Bronchial epithelial cell (primary cell): ENCODE measurements at regions not wholly inside any gene's neighbourhood (a gene's known extent, or its start where the extent isn't known, plus 50 kb on each side); places are given as distances from the start of the nearest gene placed in this dataset.
"Not testable (repeated sequence)": the region's sequence is repeated elsewhere in the genome, so short reads cannot be mapped to it uniquely, and the experiment has no call there.

ENCODE experiments used
- DNase-seq: peaks from one replicate; pipeline ENCODE4 v3.0.0-alpha.2; 2010; ENCODE audit warnings: low read depth
- FAIRE-seq: peaks from 2 replicates; lab custom pipeline; 2011; peaks lifted over from hg19 to GRCh38; lab: Jason Lieb, UNC
- H3K27me3 ChIP-seq: 2 replicates; pipeline ENCODE4 v1.5.1; 2011; ENCODE audit warnings: low read length; ENCODE audit not compliant: control insufficient read depth, insufficient read depth
- H3K36me3 ChIP-seq: 2 replicates; pipeline ENCODE4 v1.5.1; 2011; ENCODE audit warnings: low read length; ENCODE audit not compliant: control insufficient read depth, insufficient read depth
- H3K4me3 ChIP-seq: 2 replicates; pipeline ENCODE4 v1.5.1; 2011; ENCODE audit warnings: mild to moderate bottlenecking, low read depth, low read length, control low read depth
- TF ChIP-seq, protein P1 (sequence below): IDR thresholded peaks from 2 replicates; pipeline ENCODE4 v1.5.1; 2011; ENCODE audit warnings: mild to moderate bottlenecking, moderate library complexity, low read length, control low read depth, inconsistent platforms; ENCODE audit not compliant: insufficient read depth, severe bottlenecking

DNA sequence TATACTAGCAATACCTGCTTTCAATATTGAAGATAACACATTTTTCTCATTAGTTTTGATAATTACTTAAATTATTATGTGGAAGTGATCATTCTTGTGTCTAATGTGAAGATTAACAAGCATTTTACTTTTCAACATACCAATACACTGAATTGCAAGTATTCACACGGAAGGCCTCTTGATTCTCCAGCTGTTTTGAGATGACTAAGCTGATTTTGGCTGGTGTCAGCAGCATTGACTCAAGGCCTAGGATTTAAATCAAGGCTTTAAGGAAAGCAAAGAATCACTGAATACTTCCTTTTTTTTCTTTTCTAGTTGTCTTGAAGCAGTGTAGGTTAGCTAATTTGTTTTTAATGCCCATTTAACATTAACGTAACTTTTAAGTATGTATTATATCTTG is 373.7 kb downstream of the SRGAP2C start:
- TF ChIP-seq, protein P1, sequence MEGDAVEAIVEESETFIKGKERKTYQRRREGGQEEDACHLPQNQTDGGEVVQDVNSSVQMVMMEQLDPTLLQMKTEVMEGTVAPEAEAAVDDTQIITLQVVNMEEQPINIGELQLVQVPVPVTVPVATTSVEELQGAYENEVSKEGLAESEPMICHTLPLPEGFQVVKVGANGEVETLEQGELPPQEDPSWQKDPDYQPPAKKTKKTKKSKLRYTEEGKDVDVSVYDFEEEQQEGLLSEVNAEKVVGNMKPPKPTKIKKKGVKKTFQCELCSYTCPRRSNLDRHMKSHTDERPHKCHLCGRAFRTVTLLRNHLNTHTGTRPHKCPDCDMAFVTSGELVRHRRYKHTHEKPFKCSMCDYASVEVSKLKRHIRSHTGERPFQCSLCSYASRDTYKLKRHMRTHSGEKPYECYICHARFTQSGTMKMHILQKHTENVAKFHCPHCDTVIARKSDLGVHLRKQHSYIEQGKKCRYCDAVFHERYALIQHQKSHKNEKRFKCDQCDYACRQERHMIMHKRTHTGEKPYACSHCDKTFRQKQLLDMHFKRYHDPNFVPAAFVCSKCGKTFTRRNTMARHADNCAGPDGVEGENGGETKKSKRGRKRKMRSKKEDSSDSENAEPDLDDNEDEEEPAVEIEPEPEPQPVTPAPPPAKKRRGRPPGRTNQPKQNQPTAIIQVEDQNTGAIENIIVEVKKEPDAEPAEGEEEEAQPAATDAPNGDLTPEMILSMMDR, result no peak
- no peak for FAIRE-seq
- Histone ChIP-seq H3K36me3 (no peaks in the 10 kb centered on the region), H3K4me3 (no peak overlapping the region), H3K27me3 (no peaks in the 10 kb centered on the region)
- peak; percentile 86 for DNase-seq

DNA sequence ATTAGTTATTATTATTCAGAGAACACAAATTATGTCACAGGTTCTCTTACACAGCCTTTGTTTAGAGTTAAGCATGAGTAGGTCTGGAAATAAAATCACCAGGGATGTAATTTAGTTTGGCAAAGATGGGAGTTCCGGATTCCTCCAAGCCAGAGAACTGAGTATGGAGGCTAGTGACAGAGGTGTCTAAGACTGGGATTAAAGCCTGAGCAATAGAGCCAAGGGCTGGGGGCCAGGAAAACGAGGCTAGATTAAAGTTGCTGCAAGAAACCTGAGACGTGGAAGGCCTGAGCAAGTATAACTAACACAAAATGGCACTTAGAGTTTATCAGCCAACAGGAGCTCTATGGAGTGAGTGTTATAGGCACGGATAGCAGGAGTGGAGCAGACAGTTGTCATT is 381.6 kb downstream of the SRGAP2C start:
- no peaks in the 10 kb centered on the region for H3K27me3 ChIP-seq
- no peak overlapping the region for H3K4me3 ChIP-seq
- DNase-seq (no peak), FAIRE-seq (peak; percentile 89)
- no peaks in the 10 kb centered on the region for H3K36me3 ChIP-seq
- TF ChIP-seq, protein P1, result no peak

DNA sequence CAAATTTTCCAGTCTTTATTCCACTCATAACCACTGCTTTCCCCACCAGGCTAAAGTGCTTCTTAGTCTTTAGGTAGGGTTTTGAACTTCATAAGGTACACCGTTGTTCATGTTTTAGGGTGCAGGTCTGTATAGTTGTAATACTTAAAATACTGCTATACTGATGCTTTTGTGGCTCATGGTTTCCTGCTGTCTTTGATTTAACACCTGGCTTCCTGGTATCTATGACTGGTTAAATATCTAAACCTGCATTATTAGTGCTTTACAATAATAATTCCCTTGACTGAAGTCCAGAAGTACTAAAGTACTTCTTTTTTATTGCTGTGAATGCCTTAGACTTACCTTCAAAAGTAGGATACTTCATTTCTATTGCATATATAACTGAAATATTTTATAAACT is 384.7 kb downstream of the SRGAP2C start:
- FAIRE-seq (no peak), DNase-seq (no peak)
- no peaks in the 10 kb centered on the region for H3K27me3 ChIP-seq
- TF ChIP-seq, protein P1, result no peak
- H3K36me3 ChIP-seq, result no peaks in the 10 kb centered on the region
- no peak overlapping the region for H3K4me3 ChIP-seq

DNA sequence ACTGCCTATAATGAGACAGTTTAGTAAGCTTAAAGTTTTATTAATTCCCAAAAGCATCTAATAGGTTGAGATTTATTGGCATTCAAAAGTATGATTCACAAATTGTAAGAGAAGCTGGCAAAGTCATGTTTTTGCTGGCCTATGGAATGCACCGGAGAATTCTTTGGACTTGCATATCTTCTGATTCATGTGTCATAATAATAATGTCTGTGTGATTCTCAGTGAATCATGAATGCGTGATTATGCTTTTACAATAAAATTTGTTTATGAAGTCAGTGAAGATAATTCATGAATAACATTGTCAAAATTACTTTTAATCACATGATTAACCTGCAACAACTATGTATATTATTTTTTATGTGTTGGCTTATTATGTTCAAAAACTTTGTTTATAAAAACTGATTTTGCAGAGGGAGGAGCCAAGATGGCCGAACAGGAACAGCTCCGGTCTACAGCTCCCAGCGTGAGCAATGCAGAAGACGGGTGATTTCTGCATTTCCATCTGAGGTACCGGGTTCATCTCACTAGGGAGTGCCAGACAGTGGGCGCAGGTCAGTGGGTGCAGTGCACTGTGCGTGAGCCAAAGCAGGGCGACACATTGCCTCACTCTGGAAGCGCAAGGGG is 389.2 kb downstream of the SRGAP2C start:
- H3K27me3 ChIP-seq, FAIRE-seq, H3K4me3 ChIP-seq, H3K36me3 ChIP-seq: not testable (repeated sequence)
- DNase-seq, result peak; percentile 90

DNA sequence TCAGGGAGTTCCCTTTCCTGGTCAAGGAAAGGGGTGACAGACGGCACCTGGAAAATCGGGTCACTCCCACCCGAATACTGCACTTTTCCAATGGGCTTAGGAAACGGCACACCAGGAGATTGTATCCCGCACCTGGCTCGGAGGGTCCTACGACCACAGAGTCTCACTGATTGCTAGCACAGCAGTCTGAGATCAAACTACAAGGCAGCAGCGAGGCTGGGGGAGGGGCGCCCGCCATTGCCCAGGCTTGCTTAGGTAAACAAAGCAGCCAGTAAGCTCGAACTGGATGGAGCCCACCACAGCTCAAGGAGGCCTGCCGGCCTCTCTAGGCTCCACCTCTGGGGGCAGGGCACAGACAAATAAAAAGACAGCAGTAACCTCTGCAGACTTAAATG is 389.7 kb downstream of the SRGAP2C start:
- not testable (repeated sequence) for H3K36me3 ChIP-seq, FAIRE-seq, H3K27me3 ChIP-seq, DNase-seq, H3K4me3 ChIP-seq

DNA sequence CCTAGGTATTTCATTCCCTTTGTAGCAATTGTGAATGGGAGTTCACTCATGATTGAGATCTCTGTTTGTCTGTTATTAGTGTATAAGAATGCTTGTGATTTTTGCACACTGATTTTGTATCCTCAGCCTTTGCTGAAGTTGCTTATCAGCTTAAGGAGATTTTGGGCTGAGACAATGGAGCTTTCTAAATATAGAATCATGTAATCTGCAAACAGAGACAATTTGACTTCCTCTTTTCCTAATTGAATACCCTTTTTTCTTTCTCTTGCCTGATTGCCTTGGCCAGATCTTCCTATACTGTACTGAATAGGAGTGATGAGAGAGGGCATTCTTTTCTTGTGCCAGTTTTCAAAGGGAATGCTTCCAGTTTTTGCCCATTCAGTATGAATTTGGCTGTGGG is 398.1 kb downstream of the SRGAP2C start:
- not testable (repeated sequence) for H3K27me3 ChIP-seq, H3K36me3 ChIP-seq, H3K4me3 ChIP-seq, FAIRE-seq, DNase-seq

DNA sequence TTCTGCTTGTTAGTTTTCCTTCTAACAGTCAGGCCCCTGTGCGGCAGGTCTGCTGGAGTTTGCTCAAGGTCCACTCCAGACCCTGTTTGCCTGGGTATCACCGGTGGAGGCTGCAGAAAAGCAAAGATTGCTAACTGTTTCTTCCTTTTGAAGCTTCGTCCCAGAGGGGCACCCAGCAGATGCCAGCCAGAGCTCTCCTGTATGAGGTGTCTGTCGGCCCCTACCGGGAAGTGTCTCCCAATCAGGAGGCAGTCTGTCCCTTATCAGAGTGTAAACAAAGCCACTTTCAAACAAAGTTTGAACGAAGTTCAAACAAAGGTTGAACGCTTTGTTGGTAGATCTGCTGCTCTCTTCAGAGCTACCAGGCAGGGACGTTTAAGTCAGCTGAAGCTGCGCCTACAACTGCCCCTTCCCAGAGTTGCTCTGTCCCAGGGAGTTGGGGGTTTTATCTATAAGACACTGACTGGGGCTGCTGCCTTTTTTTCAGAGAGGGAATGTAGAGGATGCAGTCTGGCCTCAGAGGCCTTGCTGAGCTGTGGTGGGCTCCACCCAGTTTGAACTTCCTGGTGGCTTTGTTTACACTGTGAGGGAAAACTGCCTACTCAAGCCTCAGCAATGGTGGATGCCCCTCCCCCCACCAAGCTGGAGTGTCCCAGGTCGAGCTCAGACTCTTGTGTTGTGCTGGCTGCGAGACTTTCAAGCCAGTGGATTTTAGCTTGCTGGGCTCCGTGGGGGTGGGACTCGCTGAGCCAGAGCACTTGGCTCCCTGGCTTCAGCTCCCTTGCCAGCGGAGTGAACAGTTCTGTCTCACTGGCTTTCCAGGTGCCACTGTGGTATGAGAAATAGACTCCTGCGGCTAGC is 401.8 kb downstream of the SRGAP2C start:
- H3K36me3 ChIP-seq, result no peaks in the 10 kb centered on the region
- H3K4me3 ChIP-seq, result no peak overlapping the region
- no peaks in the 10 kb centered on the region for H3K27me3 ChIP-seq
- FAIRE-seq, result no peak
- TF ChIP-seq, protein P1, result no peak
- DNase-seq, result peak; percentile 38
